Stimulated activated CD4-positive, alpha-beta T cell treated with anti-CD3 and anti-CD28 coated beads, Interleukin-12 subunit alpha, Interleukin-12 subunit beta, amount 100 ng/mL, for 24 hours (primary cell): ENCODE measurements at regions not wholly inside any gene's neighbourhood (a gene's known extent, or its start where the extent isn't known, plus 50 kb on each side); places are given as distances from the start of the nearest gene placed in this dataset.

Experiments used
- DNase-seq, 2 experiments: peaks; one replicate each; pipeline ENCODE4 v3.0.0-alpha.2; 2020; ENCODE audit warnings: low read depth in 2 of 2

DNA sequence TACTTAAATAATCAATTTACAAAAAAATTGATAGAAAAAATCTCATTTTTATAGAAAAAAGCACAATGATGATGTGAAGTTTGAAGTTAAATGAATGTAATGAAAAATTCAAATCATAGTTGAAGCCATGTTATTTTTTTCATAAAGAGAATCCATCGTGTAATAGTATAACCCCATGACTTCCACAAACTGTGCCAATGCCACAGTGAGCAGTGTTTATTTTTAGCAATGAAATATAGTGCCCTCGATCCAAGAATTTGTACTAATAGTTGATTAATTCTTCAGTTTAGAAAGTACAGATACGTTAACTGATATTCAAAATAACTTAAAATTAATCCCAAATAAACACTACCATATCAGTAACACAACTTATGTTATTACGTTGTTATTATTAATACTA, 225.9 kb downstream of the PTPRC start:
- DNase-seq: no peak

DNA sequence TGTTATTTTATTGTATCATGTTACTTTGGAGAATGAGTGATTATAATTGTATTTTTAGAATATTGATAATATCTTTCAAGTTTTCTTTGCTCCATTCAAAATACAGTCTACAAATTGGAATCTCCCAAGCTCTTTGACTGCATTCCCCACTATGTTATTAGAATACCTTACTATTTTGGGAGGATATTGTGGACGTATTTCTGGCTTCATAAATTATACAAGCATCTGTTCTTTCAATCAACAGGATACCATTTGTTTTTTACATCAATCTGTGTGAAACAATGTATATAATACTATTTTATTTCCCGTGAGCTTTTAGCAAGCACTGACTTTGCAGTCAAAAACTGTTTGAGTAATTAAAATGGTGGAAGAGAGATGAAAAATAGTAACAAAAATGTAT, 226.5 kb downstream of the PTPRC start:
- DNase-seq: no peak

DNA sequence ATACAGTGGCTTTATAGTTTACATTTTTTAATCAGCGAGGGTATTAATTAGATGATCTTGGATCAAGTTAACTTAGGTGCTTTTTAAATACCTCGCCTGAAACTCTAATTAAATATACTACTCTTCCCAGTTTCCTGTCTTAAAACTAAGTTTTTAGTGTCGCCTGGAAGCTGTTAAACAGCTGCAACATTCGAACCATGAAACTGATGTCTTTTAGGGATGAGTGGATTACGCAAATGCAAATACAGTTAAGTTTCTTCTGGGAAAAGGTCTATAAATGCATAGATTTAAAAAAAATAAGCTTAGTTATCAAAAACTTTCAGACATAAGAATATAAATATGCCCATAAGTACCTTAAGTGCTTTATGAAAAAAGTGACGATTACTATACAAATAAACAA, 228.3 kb downstream of the PTPRC start:
- no peak for DNase-seq

DNA sequence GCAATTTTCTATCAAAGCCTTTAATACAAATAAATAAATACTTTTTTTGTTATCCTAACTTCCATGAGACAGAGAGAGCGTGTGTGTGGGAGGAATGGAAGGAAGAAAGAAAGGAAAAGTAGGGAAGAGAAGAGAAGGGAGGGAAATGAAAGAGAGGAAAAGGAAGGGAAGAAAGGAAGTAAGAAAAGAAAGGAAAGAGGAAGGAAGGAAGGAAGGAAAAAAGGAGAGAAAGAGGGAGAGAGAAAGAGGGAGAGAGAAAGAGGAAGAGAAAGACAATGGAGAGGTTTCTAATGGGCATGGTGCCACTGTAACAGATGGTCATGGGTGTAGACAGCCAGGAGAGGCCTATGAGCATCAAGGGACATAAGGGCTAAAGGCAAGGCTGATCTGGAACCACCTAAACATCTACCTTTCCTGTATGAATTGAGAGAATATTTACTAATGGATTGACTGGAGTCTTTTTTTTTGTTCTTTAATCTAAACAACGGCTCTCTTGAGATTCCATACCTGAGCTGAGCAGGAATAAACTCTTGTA, 234.9 kb downstream of the PTPRC start:
- no peak for DNase-seq

DNA sequence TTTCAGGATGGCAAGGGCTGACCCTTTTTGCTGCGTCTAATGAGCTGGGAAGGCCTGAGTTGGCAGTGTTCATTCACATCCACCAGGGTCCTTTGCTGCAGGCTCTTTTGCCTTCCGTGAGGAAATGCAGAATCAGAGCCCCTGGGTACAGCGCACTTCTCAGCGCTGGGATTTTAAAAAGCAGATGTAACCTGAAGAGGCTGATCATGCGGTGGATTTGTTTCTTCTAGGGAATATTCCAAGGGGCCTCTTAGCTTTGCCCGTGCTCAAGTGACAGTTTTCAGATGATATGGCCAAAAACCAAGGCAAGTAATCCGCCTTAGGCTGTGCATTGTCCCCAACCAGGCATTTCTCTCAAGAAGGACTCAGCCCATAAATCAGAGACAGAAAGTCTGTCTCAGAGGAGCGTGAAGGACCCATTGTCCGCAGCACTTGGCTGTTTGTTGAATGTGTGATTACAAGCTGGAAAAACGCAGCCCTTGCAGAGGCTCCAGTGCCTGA, 237.6 kb downstream of the PTPRC start:
- no peak for DNase-seq

DNA sequence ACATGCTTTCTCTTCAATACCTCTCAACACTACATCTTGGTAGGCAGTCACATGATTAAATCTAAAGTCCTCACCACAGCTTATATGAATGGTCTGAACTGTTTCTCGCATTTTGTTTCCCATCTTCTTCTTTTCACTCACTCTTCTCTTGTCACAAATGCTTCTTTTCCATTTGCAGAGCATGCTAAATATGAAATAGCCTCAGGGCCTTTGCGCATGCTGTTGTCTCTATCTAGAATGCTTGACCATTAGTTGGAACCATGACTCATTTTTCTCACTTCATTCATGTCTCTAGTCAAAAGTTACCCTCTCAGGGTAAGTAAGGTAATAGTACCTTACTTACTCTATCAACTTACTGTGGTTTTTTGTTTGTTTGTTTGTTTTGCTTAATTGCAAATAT, 239.7 kb downstream of the PTPRC start:
- no peak for DNase-seq

DNA sequence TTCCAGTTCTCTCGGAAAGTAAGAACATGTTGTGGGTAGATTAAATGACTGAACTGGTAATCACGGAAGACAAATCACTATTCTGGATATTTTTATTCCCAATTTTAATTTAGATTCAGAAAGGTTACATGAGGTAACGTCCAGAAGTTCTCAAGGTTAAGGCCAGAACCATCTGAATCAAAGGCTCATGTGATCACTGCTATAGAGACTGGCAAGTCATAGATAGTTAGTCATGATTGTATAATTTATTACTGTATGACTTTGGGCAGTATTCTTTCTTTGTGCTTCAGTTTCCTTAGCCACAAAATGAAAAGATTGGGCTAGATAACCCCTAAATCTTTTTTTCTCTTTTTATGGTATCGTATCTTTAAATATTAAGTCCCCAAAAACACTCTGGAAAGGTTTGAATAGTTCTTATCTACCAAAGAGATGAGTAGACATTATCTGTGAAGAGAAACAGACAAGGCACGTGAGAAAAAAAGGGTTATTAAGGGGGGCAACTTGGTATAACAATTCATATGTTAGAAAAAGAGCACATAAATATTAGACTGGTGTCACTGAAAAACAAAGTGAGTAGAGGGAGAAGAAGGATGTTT, 241.0 kb downstream of the PTPRC start:
- no peak for DNase-seq

DNA sequence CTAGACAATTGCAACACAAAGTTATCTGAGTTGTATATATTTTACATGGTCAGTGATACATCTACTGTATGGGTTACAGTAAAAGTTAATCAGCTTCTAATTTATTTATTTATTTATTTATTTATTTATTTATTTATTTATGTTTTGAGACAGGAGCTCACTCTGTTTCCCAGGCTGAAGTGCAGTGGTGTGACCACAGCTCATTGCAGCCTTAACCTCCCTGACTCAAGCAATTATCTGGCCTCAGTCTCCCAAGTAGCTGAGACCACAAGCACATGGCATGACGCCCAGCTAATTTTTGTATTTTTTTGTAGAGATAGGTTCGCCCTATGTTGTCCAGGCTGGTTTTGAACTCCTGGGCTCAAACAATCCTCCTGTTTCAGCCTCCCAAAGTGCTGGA, 241.6 kb downstream of the PTPRC start:
- DNase-seq: no peak

DNA sequence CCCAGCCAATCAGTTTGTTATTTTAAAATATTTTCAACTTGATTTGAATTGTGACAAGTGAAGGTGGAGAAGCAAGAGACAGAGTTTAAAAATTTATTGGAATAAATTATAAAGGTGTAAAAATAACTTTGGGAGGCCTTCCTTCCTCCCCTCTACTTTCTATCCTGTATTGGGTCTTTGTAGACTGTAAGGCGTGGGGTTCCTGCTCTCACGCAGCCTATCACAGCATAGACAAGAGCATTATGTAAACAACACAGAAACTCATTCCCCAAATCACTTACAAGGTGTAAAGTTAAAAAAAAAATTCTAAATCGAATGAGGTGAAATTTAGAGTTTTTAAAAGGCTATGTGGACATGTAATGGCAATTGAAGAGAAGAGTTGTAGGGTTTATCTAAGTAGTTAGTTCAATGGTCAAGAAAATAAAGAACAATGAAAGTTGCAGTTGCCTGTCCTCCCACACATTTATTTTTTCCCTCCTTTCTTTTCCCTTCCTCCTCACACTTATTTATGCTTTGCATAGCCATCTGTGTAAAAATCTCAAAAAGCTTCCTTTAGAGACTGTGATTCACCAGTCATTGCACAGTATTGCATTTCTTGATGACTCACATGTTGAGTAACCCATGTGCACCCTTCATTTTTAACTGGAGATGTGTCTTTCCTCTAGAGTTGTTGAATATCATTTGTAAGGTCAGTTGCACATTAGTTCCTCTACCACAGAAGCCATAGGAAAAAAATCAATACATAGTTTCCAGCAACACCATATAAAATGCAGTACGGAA, 242.2 kb downstream of the PTPRC start:
- no peak for DNase-seq

DNA sequence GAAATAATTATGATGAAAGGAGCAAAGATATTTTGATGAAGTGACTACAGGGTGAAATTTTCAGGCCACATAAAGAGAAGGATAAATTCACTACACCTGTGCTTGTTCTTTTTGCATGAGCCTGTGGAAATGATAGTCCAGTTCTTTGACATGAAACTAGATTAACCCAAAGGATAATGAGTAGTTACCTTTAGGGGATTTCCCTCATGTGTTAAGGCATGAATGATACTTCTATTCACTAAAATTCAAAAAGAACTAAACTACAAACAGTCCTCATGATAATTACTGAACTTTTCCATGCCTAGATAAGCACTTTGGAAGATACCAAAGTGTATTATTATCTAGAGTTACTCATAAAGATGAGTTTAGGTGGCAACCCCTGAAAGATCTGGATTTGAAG, 244.3 kb downstream of the PTPRC start:
- DNase-seq: no peak

DNA sequence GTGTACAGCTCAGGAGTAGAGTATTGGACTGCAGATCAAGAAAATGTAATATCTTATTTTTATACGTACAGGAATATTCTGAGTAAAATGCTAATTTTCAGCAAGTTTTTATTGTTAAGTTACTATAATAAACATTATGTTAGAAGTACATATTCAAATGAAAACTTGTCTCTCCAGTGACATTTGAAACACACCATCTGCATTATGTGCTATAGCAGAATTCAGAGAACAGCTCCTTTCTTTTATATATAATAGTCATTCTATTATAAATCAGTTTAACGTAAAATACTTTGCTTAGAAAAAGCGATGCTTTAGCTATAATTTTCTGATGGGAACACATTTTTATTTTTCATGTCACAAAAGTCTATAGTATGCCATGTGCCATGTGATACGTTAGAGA, 249.0 kb downstream of the PTPRC start:
- no peak for DNase-seq

DNA sequence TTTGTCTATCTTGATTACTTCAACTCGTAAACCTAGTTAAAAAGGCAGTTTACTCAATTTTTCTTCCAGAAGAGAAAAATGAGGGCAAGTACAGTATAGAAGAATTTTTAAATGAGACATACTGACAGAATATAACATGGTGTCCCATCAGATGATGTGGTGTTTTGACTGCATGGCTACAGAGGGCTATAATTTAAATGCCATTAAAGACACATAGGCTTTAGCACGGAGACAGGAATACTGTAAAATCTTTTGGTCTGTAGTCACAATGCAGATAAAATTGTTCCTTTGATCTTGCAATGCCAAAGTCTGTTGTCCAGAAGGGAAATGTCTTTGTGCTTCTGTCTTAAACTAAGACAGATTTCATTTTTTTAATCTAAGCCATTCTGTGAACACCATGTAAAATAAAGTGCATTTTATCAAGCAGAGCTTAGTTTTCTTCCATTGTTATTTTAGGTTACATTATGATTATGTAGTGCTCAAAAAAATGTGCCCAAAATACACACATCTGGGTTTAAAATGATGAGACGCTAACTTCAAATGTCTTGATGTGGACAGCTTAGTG, 249.6 kb downstream of the PTPRC start:
- no peak for DNase-seq

DNA sequence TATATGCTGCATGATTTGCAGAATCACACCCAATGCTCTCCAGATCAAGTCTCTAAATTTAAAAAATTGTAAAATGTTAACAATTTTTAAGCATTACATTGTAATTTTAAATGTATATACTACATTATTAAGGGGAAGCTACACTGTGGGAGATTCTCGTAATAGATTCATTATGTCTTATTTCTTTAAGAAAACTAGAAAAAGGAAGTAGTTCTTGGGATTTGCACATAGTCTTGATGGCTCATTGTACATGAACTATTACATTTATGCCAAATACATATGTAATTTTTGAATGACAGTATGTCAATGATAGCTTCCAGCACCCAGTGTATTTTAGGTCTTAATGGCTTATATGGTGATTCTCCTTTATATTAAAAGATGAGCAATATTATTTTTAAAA, 250.3 kb downstream of the PTPRC start:
- no peak for DNase-seq

DNA sequence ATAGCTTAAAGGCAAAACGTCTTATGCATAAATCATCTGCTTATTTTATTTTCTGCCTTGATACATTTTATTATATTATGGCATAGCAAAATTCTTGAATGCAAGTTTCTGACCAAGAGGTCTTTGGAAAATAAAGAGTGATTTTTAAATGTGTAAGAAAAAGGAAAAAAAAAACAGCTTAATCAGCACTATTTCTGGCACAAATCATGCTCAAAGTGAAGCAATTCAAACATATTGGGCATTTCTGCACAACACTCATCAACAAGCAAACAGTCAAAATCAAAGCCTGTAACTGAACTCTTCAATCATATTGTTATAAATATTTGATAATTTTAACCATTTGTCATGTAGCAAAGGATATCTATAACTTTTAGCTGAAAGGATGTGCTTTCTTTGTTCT, 250.9 kb downstream of the PTPRC start:
- no peak for DNase-seq

DNA sequence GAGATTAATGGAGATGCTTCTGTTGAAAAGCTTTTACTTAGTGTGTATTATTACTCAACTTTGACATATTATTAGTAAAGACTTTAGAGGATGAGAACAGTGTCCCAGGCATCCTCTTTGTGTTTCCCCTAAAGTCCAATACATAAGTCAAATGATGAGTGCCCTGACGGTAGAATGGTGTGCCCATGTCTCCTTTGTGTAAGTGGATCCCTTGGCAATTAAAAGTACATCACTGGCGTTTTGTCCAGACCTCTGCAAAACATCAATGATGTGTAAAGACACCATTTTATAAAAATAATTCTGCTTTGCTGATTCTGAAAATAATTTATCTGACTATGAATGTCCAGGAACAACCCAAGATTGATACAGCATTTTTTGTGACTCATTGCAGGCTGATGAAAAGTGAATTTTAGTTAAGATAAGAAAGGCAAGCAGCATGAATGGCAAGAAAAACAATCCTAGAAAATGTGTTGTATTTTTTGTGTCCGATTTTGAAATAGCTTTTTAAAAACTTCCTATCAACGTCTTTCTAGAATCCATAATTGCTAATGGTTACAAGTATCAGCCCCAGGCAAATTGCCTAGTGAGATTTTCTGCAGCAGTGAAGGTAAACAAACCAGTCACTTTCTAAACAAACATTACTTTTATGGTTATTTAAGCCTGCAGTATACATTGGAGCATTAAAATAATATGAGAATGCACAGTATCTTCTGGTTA, 251.5 kb downstream of the PTPRC start:
- DNase-seq: no peak

DNA sequence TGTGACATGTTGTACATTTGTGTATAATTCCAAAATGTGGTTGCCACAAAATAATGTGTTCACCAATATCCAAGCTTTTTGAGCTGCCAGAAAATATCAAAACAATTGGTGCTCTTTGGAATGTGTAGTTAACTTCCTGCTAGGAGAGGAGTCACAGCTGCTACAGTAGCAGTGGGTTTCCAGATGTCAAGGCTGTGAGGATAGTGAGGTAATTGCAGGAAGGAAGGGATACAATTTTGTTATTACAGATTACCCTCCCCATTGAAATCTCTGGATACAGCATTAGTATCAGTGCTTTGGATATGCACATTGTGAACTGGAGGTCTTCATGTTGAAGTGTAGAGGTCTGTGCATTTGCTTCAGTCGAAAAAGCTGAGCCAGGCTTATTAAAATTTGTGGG, 253.2 kb downstream of the PTPRC start:
- DNase-seq: no peak

DNA sequence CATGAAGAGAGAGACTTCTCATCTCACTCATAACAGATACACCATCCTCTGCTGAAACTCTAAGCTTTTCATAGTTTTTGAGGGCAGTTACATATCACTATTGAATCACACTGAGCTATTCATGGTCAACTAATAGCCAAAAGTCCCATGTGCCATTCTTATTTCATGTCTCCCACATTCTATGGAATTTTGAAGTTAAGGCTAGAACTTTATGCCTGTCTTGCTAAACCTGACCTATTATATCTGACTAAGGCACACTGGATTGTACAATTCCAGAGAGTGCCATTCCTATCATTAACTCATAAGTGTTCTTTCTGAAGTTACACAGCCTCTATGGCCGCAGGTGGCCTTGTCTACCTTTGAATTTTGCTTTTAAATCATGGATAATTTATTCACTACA, 254.3 kb downstream of the PTPRC start:
- DNase-seq: no peak

DNA sequence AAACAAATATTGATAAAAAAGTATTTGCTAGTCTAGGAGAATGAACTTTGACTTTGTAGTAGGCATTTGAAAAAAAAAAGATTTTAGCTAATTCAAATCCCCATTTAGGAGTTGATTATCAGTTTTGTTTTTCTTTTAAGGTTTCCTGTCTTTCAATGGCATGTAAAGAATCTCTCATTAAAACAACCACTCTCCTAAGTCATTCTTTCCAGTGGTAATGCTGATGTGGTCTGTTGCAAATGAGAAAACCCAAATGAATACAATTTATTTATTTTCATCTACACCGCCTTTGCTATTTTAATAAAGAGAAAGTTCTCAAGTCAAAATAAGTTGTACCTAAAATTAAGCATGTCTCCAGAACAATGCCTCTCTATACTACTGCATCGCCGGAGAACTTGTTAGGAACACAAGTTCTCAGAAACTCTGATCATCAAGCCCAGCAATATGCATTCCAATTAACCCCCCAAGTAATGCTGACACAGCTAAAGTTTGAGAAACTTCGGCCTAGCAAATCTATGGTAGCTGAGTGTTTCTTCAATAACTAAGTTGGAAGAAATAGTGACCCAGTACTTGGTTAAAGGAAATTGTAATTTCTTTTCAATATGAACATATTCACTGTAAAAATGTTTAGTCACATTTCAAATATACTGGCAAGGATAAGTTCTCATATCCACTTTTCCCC, 255.1 kb downstream of the PTPRC start:
- DNase-seq: no peak

DNA sequence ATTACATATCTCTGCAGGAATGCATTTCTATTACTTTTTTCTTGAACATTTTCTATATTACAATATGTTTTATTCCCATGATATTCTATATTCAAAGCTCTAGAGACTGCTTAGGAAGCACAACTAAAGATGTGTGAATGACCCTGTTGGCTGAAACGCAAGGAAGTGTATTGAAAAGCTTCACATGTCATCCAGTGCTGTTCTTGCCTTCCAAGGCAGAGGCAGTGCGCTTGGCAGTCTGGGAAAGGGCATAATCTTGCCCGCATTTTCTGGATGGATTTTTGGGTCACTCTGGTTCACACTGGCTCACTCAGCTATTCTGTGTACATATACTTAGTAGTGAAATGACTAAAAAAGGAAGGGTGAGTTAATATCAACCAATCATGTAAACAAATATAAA, 262.4 kb downstream of the PTPRC start:
- DNase-seq: no peak

DNA sequence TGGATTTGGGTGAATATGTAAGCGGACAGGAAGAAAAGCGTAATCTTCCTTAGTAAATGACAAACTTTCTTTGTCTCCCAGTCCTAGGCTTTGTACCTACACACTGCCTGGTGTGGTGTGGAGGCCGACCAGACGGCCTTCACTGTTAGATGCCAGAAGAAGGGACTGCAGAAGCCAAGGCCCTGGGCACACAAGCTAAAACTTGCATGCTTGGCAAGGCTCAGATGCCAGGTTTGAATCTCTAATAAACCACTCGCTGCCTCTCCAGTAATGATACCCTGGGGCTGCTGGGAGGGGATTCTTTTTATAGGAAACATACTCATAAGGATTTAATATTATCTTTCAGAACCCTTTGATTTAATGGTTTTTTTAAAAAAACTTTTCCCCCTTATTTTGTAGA, 263.8 kb downstream of the PTPRC start:
- DNase-seq: no peak

DNA sequence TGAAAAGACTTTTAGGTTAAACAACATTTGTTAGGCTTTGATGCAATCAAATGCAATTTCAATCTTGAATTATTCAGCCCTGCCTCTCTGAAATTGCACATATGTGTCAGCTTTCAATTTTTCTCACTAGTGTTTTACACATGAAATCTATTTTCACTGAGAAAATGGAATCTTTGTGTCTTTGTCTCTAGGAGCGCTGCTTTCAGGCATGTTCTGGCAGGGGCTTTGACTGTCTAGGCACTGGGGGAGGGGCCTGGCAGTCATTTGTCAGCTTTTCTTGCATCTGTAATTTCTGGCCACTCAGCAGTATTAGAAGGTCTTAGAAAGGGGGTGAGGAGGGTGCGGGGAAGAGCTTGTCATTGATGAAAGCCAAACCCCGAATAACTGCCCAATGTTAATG, 264.4 kb downstream of the PTPRC start:
- no peak for DNase-seq

DNA sequence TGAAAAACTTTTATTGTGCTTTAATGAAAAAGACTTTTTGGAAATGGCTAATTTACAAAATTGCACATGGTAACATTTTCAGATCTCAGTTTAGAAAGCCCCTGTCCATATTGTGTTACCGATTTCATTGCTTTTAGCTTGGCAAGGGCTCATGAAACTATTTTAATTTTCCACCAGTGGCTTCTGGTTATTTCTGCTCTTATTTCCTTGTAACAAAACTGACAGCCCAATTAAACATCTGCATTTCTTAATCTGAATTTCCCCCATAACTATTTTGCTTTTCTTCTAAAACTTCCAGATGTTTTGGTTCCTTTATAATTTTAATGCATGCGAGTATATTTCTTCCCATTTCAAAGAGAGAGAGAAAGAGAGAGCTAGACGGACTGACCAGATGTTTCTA, 264.8 kb downstream of the PTPRC start:
- no peak for DNase-seq
